GM18519 (cell line): ENCODE measurements at regions not wholly inside any gene's neighbourhood (a gene's known extent, or its start where the extent isn't known, plus 50 kb on each side); places are given as distances from the start of the nearest gene placed in this dataset.

Experiments used
- ATAC-seq: cut with Tn5 transposase; IDR thresholded peaks from one replicate; pipeline ENCODE4 v1.9.1; 2021; ENCODE audit warnings: mild to moderate bottlenecking, moderate library complexity; ENCODE audit not compliant: unreplicated experiment, low FRiP score

- ATAC-seq = no peak
Measured at GRCh38 chr3:124272605-124273151, 280.8 kb upstream of the ROPN1 start.

- no peak for ATAC-seq
Measured at GRCh38 chr3:124273651-124274050, 281.7 kb upstream of the ROPN1 start.

DNA sequence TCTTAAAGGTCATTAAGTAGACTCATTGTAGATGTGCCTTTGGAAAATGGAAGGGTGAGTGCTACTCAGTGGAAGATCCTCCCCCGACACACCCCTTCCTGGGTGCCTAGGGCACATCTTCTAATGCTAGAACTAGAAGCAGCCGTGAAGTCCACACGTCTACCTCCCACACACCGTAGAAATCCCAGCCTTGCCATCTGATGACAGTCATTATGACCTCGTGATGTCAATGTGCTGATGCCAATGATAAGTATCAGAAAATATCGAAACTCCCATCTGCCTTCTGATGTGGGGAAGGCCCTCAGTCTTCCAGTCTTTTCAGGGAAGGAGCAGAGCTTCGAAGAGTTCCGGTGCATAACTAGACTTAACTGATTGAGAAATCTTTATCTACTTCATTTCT, 282.1 kb upstream of the ROPN1 start:
- no peak for ATAC-seq

- no peak for ATAC-seq
Measured at GRCh38 chr3:124275412-124275811, 283.5 kb upstream of the ROPN1 start.

DNA sequence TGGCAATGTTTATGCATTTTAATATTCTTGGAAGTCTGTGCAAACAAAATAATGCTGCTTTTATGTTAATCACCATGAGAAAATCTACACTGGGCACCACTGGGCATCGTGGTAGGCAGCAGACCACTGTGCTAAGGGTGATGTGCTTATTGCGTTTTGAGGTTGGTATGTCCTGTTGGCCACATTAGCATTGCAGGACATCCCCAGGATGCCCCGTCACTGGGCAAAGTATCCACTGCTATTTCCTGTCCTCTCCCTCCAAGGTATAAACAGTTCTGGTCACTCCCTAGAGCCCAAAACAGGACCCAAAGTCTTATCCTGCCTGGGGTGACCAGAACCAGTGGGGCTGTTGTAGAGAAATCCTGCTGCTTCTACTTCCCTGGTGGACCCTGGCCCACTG, 284.2 kb upstream of the ROPN1 start:
- ATAC-seq = no peak

DNA sequence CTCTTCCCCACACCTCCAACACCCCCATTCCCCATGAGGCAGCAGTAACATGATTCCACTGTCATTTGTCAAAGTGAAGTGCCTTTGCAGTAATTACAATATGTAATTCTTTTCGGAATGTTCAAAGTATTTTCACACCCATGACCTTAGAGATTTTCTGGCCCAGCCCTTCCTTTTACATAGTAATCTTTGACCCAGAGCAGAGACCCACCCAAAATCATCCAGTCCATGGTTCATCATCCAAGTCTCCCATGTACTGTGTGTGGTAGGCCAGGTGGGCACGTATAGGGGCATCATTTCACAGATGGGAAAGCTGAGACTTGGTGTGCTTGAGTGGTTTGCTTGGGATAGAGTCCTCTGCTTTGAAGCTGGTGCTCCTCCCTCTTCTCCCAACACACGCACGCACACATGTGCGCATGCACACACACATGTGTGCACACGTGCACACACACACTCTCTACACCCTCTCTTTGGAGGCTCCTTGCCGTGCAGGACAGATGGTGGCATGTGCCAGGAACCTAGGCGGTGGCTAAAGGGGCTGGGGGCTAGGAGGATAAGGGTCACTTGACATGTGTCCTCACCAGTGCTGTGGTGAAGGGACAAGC, 284.7 kb upstream of the ROPN1 start:
- no peak for ATAC-seq

DNA sequence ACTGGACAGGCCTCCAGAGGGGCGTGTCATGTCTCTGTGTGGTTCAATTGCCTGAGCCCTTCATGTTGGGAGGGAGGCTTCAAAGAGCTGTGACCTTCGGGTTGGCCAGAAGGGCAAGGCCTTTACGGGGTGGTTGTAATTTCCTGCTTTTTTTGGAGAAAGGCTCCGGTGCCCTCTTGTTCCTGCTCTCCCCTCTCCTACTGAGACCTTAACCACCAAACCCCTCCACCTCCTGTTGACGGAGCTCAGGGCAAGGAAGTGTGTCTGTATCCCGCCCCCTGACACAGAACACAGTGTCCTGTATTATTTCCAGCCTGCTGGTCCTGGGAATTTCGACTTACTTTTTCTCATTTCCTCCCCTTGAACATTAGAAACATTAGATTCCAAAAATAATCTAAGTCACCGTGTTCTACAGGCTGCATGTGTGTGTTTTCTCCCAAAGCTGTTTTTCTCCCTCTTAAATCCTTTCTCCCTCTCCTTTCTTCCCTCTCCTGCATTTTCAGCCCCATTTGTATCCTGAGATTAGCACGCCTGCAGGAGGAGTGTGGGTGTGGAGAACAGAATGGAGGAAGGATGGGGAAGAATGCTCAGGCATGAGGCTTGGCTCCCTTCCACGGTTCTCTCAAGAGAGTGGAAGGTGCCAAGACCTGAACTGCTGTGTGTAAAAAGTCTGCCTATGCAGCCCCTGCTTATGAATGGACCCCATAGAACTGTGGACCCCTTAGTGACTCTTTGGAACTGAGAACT, 285.4 kb upstream of the ROPN1 start:
- ATAC-seq = no peak

- ATAC-seq = no peak
Measured at GRCh38 chr3:124281453-124282316, 289.8 kb upstream of the ROPN1 start.

DNA sequence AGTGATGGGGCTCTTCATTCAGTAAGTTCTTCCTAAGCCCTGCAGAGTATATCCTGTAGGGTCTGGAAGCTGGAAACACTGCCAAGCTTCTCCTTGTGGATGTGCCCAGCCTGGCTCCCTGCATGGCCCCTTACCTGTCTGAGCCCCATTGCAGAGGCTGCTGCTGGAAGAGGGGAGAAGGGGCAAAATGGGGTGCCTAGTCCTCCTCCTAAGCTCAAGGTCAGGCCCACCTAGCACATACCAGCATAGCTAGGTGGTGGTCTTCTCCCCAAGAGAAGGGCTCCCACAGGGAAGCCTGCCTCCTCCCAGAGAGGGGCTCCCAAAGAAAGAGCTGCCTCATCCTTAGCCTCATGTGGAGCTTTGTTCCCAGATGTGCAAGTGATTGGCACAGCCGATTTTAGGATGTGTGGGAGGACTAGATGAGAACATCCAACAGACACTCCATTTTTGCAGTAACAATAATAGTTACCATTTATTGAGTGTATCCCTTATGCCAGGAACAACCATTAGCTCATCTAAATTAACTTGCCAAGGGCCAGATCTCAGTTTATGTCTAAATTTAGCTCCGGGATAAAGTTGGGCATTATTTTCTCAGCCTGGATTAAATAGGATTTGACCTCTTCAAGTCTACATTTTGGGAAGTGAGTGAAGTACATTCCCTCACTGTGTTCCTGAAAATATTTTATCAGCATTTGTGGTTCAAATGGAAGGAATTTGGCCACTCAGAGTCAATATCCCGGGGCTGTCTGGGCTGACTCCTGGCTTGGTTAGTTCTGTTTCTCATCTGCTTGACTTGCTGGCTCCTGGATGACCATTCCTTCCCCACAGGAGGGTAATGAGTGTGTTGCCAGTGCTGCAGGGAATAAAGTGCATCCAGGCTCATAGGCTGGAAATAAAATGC, 291.1 kb upstream of the ROPN1 start:
- ATAC-seq = no peak

- ATAC-seq = no peak
Measured at GRCh38 chr3:124283652-124284023, 291.7 kb upstream of the ROPN1 start.

GRCh38 chr3:124288996-124289395, 297.1 kb upstream of the ROPN1 start:
- no peak for ATAC-seq

GRCh38 chr3:124291008-124291407, 299.1 kb upstream of the ROPN1 start:
- no peak for ATAC-seq

GRCh38 chr3:124292329-124292728, 300.4 kb upstream of the ROPN1 start:
- no peak for ATAC-seq

GRCh38 chr3:124293584-124293983, 301.7 kb upstream of the ROPN1 start:
- ATAC-seq = no peak

DNA sequence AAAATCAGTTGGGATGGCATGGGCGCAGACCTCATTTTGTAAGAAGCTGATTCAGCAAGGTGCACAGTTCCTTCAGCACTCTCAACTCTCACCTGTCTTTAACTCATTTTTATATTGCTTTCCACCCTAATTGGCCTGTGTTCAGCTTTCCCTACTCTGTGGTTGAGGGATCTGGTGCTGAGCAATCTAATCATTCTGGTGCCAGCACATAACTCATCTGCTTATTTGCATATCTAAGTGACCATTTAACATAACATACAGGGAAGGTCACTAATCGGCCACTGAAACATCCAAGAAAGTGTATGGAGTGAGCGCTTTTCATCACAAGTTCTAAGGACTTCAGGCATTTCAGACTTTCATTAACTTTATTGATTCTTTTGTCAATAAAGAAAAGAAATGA, 303.4 kb upstream of the ROPN1 start:
- no peak for ATAC-seq

- no peak for ATAC-seq
Measured at GRCh38 chr3:124296406-124296805, 304.5 kb upstream of the ROPN1 start.

GRCh38 chr3:124297062-124297980, 305.4 kb upstream of the ROPN1 start:
- no peak for ATAC-seq

DNA sequence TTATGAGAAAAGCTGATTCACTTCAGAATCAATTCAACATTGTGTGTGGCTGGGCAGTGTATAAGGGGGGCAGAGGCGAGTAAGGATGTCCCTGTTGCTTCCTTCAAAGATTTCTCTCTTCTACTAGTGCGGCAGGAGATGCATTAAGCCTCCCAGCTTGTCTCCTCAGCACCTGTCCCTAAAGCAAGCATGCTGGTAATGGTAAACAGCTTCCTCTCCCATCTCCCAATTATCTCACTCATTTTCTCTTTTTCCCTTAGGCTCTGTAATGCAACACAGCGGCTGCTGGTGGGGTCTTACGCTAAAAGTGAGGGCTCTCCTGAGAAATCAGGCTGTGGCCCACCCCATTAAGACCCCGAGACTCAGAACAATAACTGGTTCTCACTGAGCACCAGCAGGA, 306.4 kb upstream of the ROPN1 start:
- ATAC-seq = no peak

- ATAC-seq = no peak
Measured at GRCh38 chr3:124298951-124299350, 307.0 kb upstream of the ROPN1 start.
